Upper lobe of left lung (tissue), 6 donors: ENCODE measurements at regions not wholly inside any gene's neighbourhood (a gene's known extent, or its start where the extent isn't known, plus 50 kb on each side); places are given as distances from the start of the nearest gene placed in this dataset.

Source experiments
- ATAC-seq, 2 donors: fragments of 200-7000 bp; cut with Tn5 transposase; one replicate each; pipeline ENCODE4 v1.9.1; 2022; ENCODE audit warnings: mild to moderate bottlenecking in 2 of 2, moderate library complexity in 2 of 2; ENCODE audit not compliant: low FRiP score in 2 of 2
- DNase-seq, 2 donors: peaks; one replicate each; pipeline ENCODE4 v3.0.0-alpha.2; 2019 to 2020
- H3K27ac ChIP-seq, 4 donors: fragments of 200-600 bp; sonication (generic); one replicate each; pipeline ENCODE4 v1.5.1; 2016 to 2019
- H3K27me3 ChIP-seq, 4 donors: fragments of 200-600 bp; sonication (generic); one replicate each; pipeline ENCODE4 v1.5.1; 2017 to 2019
- H3K36me3 ChIP-seq, 4 donors: fragments of 200-600 bp; sonication (generic); one replicate each; pipeline ENCODE4 v1.5.1; 2016 to 2019
- H3K4me1 ChIP-seq, 4 donors: fragments of 200-600 bp; sonication (generic); one replicate each; pipeline ENCODE4 v1.5.1; 2018 to 2019
- H3K4me3 ChIP-seq, 4 donors: fragments of 200-600 bp; sonication (generic); one replicate each; pipeline ENCODE4 v1.5.1; 2017 to 2019; ENCODE audit warnings: mild to moderate bottlenecking in 2 of 4, moderate library complexity in 1 of 4
- H3K9me3 ChIP-seq, 4 donors: fragments of 200-600 bp; sonication (generic); one replicate each; pipeline ENCODE4 v1.5.1; 2018 to 2019
- CTCF ChIP-seq, 6 experiments: fragments of 450-650 bp in 4 of 6; fragments of 200-600 bp in 2 of 6; sonication (generic) in 2 of 6; IDR thresholded peaks; one replicate each; pipeline ENCODE4 v1.5.1; 2016 to 2019; ENCODE audit warnings: antibody characterized with exemption in 6 of 6
- EP300 ChIP-seq, 4 donors: sonication (generic); formaldehyde crosslinking; IDR thresholded peaks; one replicate each; pipeline ENCODE4 v1.5.1; 2017; ENCODE audit warnings: antibody characterized with exemption in 4 of 4, control low read depth in 2 of 4
- POLR2A ChIP-seq, 4 donors: fragments of 450-650 bp; IDR thresholded peaks; one replicate each; pipeline ENCODE4 v1.5.1; 2016 to 2017; ENCODE audit warnings: antibody characterized with exemption in 4 of 4, mild to moderate bottlenecking in 2 of 4
- POLR2AphosphoS5 ChIP-seq, 2 donors: sonication (generic); formaldehyde crosslinking; IDR thresholded peaks; one replicate each; pipeline ENCODE4 v1.5.1; 2017; ENCODE audit warnings: antibody characterized with exemption in 2 of 2
- WGBS, 2 donors: methylation state at CpG; one replicate each; pipeline ENCODE4 v1.1.5; 2017 to 2018; 5-methylcytosine and 5-hydroxymethylcytosine counted together
- donor health status: DM: no; HTN: no; CAD: no; lungs with moderate emphysema.
- donor health status: DM: no; HTN: yes; CAD: no; lungs with severe emphysema.

- Histone ChIP-seq H3K36me3 (no peaks in the 10 kb centered on the region), H3K27ac (no peak overlapping the region), H3K4me1 (no peaks in the 10 kb centered on the region), H3K9me3 (peaks cover 0 to 1% (median under 1%) of the 10 kb centered on the region in 4 donors), H3K27me3 (no peaks in the 10 kb centered on the region), H3K4me3 (no peak overlapping the region)
- TF ChIP-seq EP300 (IDR thresholded peaks at IDR 0.05) (no peak), POLR2AphosphoS5 (IDR thresholded peaks at IDR 0.05) (no peak), POLR2A (IDR thresholded peaks at IDR 0.05) (no peak), CTCF (IDR thresholded peaks at IDR 0.05) (no peak)
- ATAC-seq (no peak), DNase-seq (no peak)
- 67 to 95% methylated on average over 2 of the region's 2 CpGs for WGBS, 2 donors
Measured at GRCh38 chr2:168300460-168300859, 53.1 kb upstream of the STK39 start.

GRCh38 chr2:168304024-168304681 is 56.8 kb upstream of the STK39 start:
- ATAC-seq = no peak
- Histone ChIP-seq H3K36me3 (no peaks in the 10 kb centered on the region), H3K4me1 (no peaks in the 10 kb centered on the region), H3K27ac (no peak overlapping the region), H3K27me3 (no peaks in the 10 kb centered on the region), H3K4me3 (no peak overlapping the region), H3K9me3 (peaks cover 0 to 6% (median 1%) of the 10 kb centered on the region in 4 donors)
- TF ChIP-seq POLR2AphosphoS5 (IDR thresholded peaks at IDR 0.05) = no peak
- TF ChIP-seq POLR2A (IDR thresholded peaks at IDR 0.05) = no peak
- 91 to 97% methylated on average over 3 of the region's 3 CpGs for WGBS, 2 donors
- DNase-seq = no peak

- no peaks in the 10 kb centered on the region for H3K36me3 ChIP-seq
- no peaks in the 10 kb centered on the region for H3K27me3 ChIP-seq
- TF ChIP-seq EP300 (IDR thresholded peaks at IDR 0.05) (no peak), POLR2A (IDR thresholded peaks at IDR 0.05) (no peak), CTCF (IDR thresholded peaks at IDR 0.05) (no peak), POLR2AphosphoS5 (IDR thresholded peaks at IDR 0.05) (no peak)
- peaks cover 0 to 6% (median 1%) of the 10 kb centered on the region in 4 donors for H3K9me3 ChIP-seq
- no peak overlapping the region for H3K27ac ChIP-seq
- no peak for DNase-seq
- ATAC-seq = no peak
- H3K4me3 ChIP-seq = no peak overlapping the region
- no peaks in the 10 kb centered on the region for H3K4me1 ChIP-seq
Measured at GRCh38 chr2:168307379-168307778, 60.0 kb upstream of the STK39 start.

GRCh38 chr2:168310580-168310979 is 63.2 kb upstream of the STK39 start:
- Histone ChIP-seq H3K4me1 (no peaks in the 10 kb centered on the region), H3K4me3 (no peak overlapping the region), H3K9me3 (peaks cover 0 to 4% (median under 1%) of the 10 kb centered on the region in 4 donors), H3K27me3 (no peaks in the 10 kb centered on the region), H3K27ac (no peak overlapping the region), H3K36me3 (no peaks in the 10 kb centered on the region)
- no peak for TF ChIP-seq EP300 (IDR thresholded peaks at IDR 0.05)
- no peak for TF ChIP-seq POLR2AphosphoS5 (IDR thresholded peaks at IDR 0.05)
- TF ChIP-seq POLR2A (IDR thresholded peaks at IDR 0.05) = no peak
- no peak for TF ChIP-seq CTCF (IDR thresholded peaks at IDR 0.05)
- WGBS, 2 donors = 92 to 100% methylated on average over 1 of the region's 1 CpG
- ATAC-seq = no peak
- DNase-seq = no peak

GRCh38 chr2:168311261-168311910 is 64.0 kb upstream of the STK39 start:
- peaks cover 0 to 3% (median 0%) of the 10 kb centered on the region in 4 donors for H3K9me3 ChIP-seq
- TF ChIP-seq EP300 (IDR thresholded peaks at IDR 0.05) (no peak), POLR2AphosphoS5 (IDR thresholded peaks at IDR 0.05) (no peak), CTCF (IDR thresholded peaks at IDR 0.05) (no peak), POLR2A (IDR thresholded peaks at IDR 0.05) (no peak)
- H3K4me1 ChIP-seq = no peaks in the 10 kb centered on the region
- DNase-seq = no peak
- 66 to 69% methylated on average over 2 of the region's 2 CpGs for WGBS, 2 donors
- no peak overlapping the region for H3K4me3 ChIP-seq
- H3K36me3 ChIP-seq = no peaks in the 10 kb centered on the region
- H3K27ac ChIP-seq = no peak overlapping the region
- ATAC-seq = no peak
- no peaks in the 10 kb centered on the region for H3K27me3 ChIP-seq
